ENCODE measurements at regions not wholly inside any gene's neighbourhood (a gene's known extent, or its start where the extent isn't known, plus 50 kb on each side); places are given as distances from the start of the nearest gene placed in this dataset.

- TF ChIP-seq BRF1 (IDR thresholded peaks at IDR 0.05; ENCODE audit: borderline replicate concordance, extremely low read depth, insufficient read length) = no peak
- TF ChIP-seq HMGXB4 (CRISPR knock-in tag; IDR thresholded peaks at IDR 0.05) = no peak
- no peak for TF ChIP-seq HNRNPH1 (optimal IDR thresholded peaks at IDR 0.05; ENCODE audit: low read depth, low read length)
- TF ChIP-seq HOMEZ (CRISPR knock-in tag; IDR thresholded peaks at IDR 0.05) = no peak
- no peak for TF ChIP-seq CBX3 (IDR thresholded peaks at IDR 0.05; ENCODE audit: borderline replicate concordance in 1 of 2, low read length in 2 of 2)
- no peak for TF ChIP-seq RFX5 (IDR thresholded peaks at IDR 0.05; ENCODE audit: low read depth, low read length)
- no peak for TF ChIP-seq ZNF707 (CRISPR knock-in tag; conservative IDR thresholded peaks at IDR 0.05)
- no peak for TF ChIP-seq ZC3H11A (IDR thresholded peaks at IDR 0.05; ENCODE audit: low read depth, low read length)
- TF ChIP-seq CTCF (IDR thresholded peaks at IDR 0.05 in 2 of 3, conservative IDR thresholded peaks at IDR 0.05 in 1 of 3; ENCODE audit: insufficient read depth in 2 of 3, low read depth in 1 of 3, low read length in 3 of 3) = no peak
- TF ChIP-seq ZNF274 (IDR thresholded peaks at IDR 0.05; ENCODE audit: borderline replicate concordance, low read depth, low read length) = no peak
- no peak for TF ChIP-seq HCFC1 (IDR thresholded peaks at IDR 0.05; ENCODE audit: low read depth, low read length)
Observed at GRCh38 chrX:23201706-23202105, 132.9 kb upstream of the PTCHD1 start.
